OCI-LY7 (cell line): ENCODE measurements at regions not wholly inside any gene's neighbourhood (a gene's known extent, or its start where the extent isn't known, plus 50 kb on each side); places are given as distances from the start of the nearest gene placed in this dataset.

Experiments used
- BruUV-seq: library from RNA; stranded (reverse); fragments of 400-500 nt; replicated peaks from 2 replicates; lab custom pipeline; 2021; lab: Mats Ljungman, UMichigan
- CTCF ChIA-PET: fragments of 300-600 bp; sonication (Branson Sonifier 250); formaldehyde crosslinking; loops from one replicate; lab custom pipeline; 2022; ENCODE audit warnings: antibody characterized with exemption; ENCODE audit not compliant: unreplicated experiment; lab: Charles Lee
- POLR2A ChIA-PET: fragments of 300-600 bp; sonication (Branson Sonifier 250); formaldehyde crosslinking; loops from one replicate; lab custom pipeline; 2022; ENCODE audit warnings: antibody characterized with exemption; lab: Charles Lee
- DNase-seq: peaks from one replicate; pipeline ENCODE4 v3.0.0-alpha.2; 2015; ENCODE audit warnings: low spot score
- H2AFZ ChIP-seq: fragments of 200-600 bp; sonication (generic), shearing (Covaris generic); 2 replicates; pipeline ENCODE4 v1.6.1; 2014; ENCODE audit warnings: mild to moderate bottlenecking, antibody characterized with exemption, low read length, moderate library complexity
- H3K27ac ChIP-seq: fragments of 200-600 bp; sonication (generic); 2 replicates; pipeline ENCODE4 v1.5.1; 2014; ENCODE audit warnings: mixed run types, low read depth, mild to moderate bottlenecking, moderate library complexity, low read length, inconsistent platforms; ENCODE audit not compliant: poor library complexity, severe bottlenecking
- H3K36me3 ChIP-seq: fragments of 200-600 bp; sonication (generic); 2 replicates; pipeline ENCODE4 v1.6.1; 2014; ENCODE audit warnings: mild to moderate bottlenecking, antibody characterized with exemption, low read length, moderate library complexity, mixed read lengths; ENCODE audit not compliant: insufficient read depth
- H3K4me1 ChIP-seq: fragments of 200-600 bp; sonication (generic); 2 replicates; pipeline ENCODE4 v1.5.1; 2014; ENCODE audit warnings: mild to moderate bottlenecking, low read length; ENCODE audit not compliant: insufficient read depth, poor library complexity, severe bottlenecking
- H3K4me2 ChIP-seq: fragments of 200-600 bp; sonication (generic); 2 replicates; pipeline ENCODE4 v1.6.1; 2014; ENCODE audit warnings: mild to moderate bottlenecking, low read length
- H3K4me3 ChIP-seq: fragments of 200-600 bp; sonication (generic); 2 replicates; pipeline ENCODE4 v1.5.1; 2014; ENCODE audit warnings: mild to moderate bottlenecking, low read depth, low read length; ENCODE audit not compliant: poor library complexity, severe bottlenecking
- H3K79me2 ChIP-seq: fragments of 200-600 bp; sonication (generic); 2 replicates; pipeline ENCODE4 v1.6.1; 2016; ENCODE audit warnings: low read depth, mild to moderate bottlenecking, low read length, moderate library complexity, mixed read lengths; ENCODE audit not compliant: insufficient read depth
- H3K9me2 ChIP-seq: fragments of 200-600 bp; sonication (generic); 2 replicates; pipeline ENCODE4 v1.6.1; 2016; ENCODE audit warnings: mild to moderate bottlenecking, low read length, mixed read lengths; ENCODE audit not compliant: insufficient read depth
- H3K9me3 ChIP-seq: fragments of 200-600 bp; sonication (generic); 2 replicates; pipeline ENCODE4 v1.6.1; 2014; ENCODE audit warnings: mild to moderate bottlenecking, mixed run types, low read length, mixed read lengths
- H4K20me1 ChIP-seq: fragments of 200-600 bp; sonication (generic); 2 replicates; pipeline ENCODE4 v1.6.1; 2014; ENCODE audit warnings: mild to moderate bottlenecking, antibody characterized with exemption, low read length, moderate library complexity, mixed read lengths; ENCODE audit not compliant: insufficient read depth
- EZH2phosphoT487 ChIP-seq: fragments of 200-600 bp; sonication (generic); IDR thresholded peaks from 2 replicates; pipeline ENCODE4 v1.6.1; 2018; ENCODE audit warnings: low read depth, borderline replicate concordance, mild to moderate bottlenecking, mixed run types, antibody characterized with exemption, low read length, moderate library complexity, mixed read lengths
- intact Hi-C: fragments of 100-400 bp; cut with micrococcal nuclease; formaldehyde crosslinking; loops from one replicate; pipeline ENCODE4 v1.10.0; 2022; ENCODE audit not compliant: unreplicated experiment
- TF ChIP-seq, protein P1 (sequence below): fragments of 200-600 bp; sonication (generic); conservative IDR thresholded peaks from 2 replicates; pipeline ENCODE4 v1.5.1; 2014; ENCODE audit warnings: mild to moderate bottlenecking, antibody characterized with exemption, low read length, moderate library complexity, mixed read lengths

DNA sequence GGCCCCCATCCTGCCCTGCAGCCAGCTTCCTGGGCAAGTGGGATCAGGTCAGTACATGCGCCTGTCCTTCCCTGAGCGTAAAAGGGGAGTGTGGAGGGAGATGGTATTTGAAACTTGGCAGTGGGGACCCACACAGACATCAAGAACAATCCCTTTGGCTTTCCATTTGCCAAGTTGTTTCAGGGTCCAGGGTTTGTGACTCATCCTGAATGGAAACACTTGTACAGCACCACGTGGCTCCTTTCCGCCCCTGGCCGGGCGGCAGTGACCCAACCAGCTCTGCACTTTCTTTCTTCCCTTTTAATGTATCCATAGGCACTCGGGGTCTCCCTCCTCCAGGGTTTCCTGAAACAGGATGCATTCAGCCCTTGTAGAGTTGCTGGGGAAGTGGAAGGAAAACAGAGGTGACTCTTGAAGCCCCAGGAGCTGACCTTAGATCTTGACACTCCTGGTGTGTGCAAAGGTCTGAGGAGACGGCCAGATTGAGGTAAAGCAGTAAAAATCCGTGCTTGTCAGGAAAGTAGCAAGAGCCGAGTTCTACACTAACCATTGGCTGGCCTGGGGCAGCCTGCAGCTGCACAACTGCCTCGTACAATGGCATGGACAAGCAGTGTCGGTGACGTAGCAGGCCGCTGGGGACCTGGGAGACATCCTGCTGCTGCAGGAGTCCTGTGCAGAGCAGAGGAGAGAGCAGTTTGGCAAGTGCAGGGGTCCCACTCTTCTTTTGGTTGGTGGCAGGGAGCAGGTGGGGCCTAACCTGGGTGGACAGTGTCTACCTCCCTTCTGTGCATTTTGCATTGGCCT, 189.8 kb downstream of the SNX19 start:
- no peak overlapping the region for H3K4me3 ChIP-seq
- BruUV-seq = no TSS peak
- no peaks in the 10 kb centered on the region for H3K9me3 ChIP-seq
- no peaks in the 10 kb centered on the region for H3K36me3 ChIP-seq
- POLR2A ChIA-PET = no interaction called here
- H3K27ac ChIP-seq = no peak overlapping the region
- TF ChIP-seq EZH2phosphoT487 = no peak
- TF ChIP-seq, protein P1, sequence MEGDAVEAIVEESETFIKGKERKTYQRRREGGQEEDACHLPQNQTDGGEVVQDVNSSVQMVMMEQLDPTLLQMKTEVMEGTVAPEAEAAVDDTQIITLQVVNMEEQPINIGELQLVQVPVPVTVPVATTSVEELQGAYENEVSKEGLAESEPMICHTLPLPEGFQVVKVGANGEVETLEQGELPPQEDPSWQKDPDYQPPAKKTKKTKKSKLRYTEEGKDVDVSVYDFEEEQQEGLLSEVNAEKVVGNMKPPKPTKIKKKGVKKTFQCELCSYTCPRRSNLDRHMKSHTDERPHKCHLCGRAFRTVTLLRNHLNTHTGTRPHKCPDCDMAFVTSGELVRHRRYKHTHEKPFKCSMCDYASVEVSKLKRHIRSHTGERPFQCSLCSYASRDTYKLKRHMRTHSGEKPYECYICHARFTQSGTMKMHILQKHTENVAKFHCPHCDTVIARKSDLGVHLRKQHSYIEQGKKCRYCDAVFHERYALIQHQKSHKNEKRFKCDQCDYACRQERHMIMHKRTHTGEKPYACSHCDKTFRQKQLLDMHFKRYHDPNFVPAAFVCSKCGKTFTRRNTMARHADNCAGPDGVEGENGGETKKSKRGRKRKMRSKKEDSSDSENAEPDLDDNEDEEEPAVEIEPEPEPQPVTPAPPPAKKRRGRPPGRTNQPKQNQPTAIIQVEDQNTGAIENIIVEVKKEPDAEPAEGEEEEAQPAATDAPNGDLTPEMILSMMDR = no peak
- no peaks in the 10 kb centered on the region for H3K9me2 ChIP-seq
- H3K79me2 ChIP-seq = no peaks in the 10 kb centered on the region
- CTCF ChIA-PET = no interaction called here
- no peak for DNase-seq
- no peaks in the 10 kb centered on the region for H3K4me1 ChIP-seq
- intact Hi-C loops = no loop called here
- H3K4me2 ChIP-seq = no peak overlapping the region
- H2AFZ ChIP-seq = no peak overlapping the region
- H4K20me1 ChIP-seq = no peaks in the 10 kb centered on the region

DNA sequence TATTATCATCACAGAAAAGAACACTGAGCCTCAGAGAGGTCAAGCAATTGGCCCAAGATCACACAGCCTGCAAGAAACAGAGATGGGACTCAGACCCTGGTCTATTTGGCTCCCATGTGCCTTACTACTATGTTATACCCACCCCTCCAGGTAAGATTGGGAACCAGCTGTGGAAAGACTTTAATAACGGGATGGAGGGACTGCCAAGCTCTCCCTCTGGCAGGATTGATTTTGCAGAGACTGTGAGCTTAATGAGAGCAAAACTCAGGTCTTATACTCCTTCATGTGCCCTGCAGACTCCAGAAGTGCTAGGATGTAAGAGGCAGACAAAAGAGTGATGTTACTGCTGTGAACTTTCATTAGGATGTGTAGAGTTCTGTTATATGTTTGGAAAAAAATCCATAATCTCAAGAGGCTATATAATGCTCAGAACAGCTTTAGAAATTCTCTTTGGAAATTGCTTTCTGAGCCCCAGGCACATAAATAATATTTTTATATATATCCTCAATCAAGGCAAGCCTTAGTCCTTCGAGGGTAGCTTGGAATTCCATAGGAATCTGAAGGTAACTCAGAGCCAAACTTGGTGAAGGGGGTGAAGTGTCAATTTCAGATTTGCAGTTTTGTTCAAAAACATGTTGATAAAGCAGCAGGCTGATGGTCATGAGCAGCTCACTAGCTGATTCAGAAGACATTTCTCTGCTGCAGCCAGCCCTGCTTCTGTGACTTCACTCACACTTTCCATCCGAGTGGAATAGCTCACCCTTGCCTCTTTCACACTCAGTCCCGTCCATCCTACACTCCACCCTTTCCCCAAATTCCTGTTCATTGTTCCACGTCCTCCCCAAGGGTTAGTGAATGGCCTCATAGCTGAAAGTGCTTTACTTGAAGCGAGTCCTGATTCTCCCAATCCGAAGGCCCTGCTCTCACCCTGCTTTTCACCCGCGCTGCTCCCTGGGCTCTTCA, 188.8 kb downstream of the SNX19 start:
- Histone ChIP-seq H4K20me1 (no peaks in the 10 kb centered on the region), H3K4me3 (no peak overlapping the region), H3K9me2 (no peaks in the 10 kb centered on the region), H3K27ac (no peak overlapping the region), H3K79me2 (no peaks in the 10 kb centered on the region), H3K4me1 (no peaks in the 10 kb centered on the region), H2AFZ (no peak overlapping the region), H3K4me2 (no peak overlapping the region), H3K36me3 (no peaks in the 10 kb centered on the region), H3K9me3 (no peaks in the 10 kb centered on the region)
- intact Hi-C loops = no loop called here
- TF ChIP-seq, protein P1 = no peak
- no peak for TF ChIP-seq EZH2phosphoT487
- ChIA-PET POLR2A (no interaction called here), CTCF (no interaction called here)
- DNase-seq = no peak
- BruUV-seq = no TSS peak
